Skin epidermis (tissue), 12 donors: ENCODE measurements at regions not wholly inside any gene's neighbourhood (a gene's known extent, or its start where the extent isn't known, plus 50 kb on each side); places are given as distances from the start of the nearest gene placed in this dataset.

ENCODE experiments used
- H3K27ac ChIP-seq, 21 experiments: fragments of 200-600 bp; sonication (generic) in 11 of 21; one replicate each; pipeline ENCODE4 v1.5.0; 2020; ENCODE audit warnings: mild to moderate bottlenecking in 3 of 21, inconsistent platforms in 2 of 21, moderate library complexity in 2 of 21
- H3K4me3 ChIP-seq, 7 experiments: fragments of 200-600 bp; sonication (generic) in 2 of 7; one replicate each; pipeline ENCODE4 v1.5.0; 2020; ENCODE audit warnings: inconsistent platforms in 2 of 7, mild to moderate bottlenecking in 2 of 7, moderate library complexity in 1 of 7

DNA sequence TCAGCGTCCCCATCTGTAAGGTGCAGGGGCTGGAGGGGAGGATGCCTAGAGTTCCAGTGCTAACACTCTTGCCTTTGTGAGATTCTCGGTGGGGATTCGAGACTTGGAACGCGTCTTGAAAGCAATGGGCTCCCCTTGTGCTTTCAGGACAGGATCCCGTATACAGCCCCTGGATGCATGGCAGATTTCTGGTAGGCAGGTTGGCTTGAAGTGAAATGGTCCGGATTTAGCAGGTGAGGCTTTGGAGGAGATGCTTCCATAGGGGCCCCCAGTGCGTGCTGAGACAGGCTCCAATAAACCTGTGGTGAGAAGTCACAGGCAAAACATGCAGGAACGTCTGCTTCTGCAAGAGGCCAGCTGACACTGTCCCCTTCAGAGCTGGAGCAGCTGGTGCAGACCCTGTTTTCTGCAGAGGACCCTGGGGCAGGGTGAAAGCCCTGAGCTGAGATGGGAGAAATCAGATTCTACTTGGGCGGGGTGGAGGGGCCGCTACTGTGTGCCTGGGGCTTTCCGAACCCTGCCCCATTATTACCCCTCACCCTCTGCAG, 270.4 kb downstream of the PTPRU start:
- Histone ChIP-seq H3K4me3 (no peak overlapping the region), H3K27ac (no peak overlapping the region)

DNA sequence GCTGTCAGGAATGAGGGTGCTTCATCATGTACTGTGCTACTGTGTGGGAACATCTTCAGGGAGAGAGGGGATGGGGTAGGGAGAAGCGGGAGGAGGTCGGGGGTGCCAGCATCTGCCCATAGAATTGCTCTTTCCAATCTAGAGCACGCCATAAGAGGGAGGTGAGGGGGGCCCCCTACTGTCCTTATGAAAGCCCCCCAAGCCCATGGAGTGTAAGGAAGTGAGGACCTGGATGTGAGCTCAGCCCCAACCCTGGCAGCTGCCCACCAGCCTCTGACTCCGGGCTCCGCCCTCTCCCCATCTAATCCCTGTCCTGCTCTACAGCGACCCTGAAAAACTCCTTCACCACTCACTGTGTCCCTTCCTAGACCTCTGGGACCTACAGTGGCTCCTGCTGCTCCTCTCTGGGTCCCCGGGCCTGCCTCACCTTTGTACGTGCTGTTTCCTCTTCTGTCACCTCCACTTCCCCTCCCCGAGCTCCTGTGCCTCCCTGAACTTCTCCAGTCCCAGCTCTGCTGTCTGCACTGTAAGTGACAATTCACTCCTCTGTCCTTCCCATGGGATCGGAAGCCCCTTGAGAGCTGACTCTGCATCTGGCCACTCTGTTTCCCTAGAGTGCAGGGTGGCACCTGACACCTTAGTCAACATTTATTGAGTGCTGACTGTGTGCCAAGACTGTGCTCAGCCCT, 269.4 kb downstream of the PTPRU start:
- Histone ChIP-seq H3K27ac (no peak overlapping the region), H3K4me3 (no peak overlapping the region)

DNA sequence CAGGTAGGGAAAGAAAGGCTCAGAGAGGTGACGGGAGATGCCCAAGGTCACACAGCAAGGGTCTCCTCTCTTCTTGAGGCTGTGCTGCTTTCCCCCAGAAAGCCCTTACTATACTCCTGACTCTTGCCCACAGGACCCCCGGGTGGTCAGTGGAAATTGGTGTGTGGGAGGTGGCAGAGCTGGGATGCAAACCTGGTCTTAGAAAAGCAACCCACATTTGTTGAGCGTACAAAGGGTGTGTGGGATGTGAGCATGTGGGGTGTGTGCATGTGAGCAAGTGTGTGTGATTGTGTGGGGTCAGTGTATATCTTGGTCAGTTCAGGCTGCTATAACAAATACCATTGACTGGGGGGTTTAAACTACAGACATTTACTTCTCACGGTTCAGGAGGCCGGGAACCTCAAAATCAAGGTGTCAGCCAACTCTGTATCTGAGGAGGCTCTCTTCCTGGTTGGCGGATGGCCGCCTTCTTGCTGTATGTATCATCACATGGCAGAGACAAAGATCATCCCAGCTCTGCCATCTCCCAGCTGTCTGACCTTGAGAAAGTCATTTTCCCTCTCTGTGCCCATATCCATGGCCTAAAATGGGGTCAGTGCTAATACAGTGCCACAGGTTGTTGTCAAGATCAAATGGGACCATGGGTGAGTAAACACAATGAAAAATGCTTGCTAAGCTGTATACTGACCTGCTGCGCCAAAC, 268.5 kb downstream of the PTPRU start:
- no peak overlapping the region for H3K27ac ChIP-seq
- H3K4me3 ChIP-seq, result no peak overlapping the region

DNA sequence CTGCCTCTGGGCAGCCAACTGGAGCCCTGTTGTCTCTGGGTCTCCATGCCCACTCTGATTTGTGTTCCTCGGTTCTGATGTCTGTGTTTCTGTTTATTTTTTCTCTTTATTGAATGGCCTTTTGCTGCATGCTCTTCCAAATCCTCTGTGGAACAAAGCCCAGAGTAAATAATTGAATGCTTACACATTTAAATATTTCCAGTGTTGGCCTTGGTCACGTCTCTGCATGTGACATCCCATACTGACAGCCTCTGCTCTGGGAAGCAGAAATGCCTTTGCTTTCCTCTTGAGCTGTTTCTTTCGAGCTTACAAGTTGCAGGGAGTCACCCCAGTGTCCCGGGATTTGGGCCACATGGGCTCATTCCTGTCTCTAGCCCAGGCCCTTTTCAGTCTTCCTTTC, 267.9 kb downstream of the PTPRU start:
- no peak overlapping the region for H3K4me3 ChIP-seq
- H3K27ac ChIP-seq, result no peak overlapping the region

DNA sequence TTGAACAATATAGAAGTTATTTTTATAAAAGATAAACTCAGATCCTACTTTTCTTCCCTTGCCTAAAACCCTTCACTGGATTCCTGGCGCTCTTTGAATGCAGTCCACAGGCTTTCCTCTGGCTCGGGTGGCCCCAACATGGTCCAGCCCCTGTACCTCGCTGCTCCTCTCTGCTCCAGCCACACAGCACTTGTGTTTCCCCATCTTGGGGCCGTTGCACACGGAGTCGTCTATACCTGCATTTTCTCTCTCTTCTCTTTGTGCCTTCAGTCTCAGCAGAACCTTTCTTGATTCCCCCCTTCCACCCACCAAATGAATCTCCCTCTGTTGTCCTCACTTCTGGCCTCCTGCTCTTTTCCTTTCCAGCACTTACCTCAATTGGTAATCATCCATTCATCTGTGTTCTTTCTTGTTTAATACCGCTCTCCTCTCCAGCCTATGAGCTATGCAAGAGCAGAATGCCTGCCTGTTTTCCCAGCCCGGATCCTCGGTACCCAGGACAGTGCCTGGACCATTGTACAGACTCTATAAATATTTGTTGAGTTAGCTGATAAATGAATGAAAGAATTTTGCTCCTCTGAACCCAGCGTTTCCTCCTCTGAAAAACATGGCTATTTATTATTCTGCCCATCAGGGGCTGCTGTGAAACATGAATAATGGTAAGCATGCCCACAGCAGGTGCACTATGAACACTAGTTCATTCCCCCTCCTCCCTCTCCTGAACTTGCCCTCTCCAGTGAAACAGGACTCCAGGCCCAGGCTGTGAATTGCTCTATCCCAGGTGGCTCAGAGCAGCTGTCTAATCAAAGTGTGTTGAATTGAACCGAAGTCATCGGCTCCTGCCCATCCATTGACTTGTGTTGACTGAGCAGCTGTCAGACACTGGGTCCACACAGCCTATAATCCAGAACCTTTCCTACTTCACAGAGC, 266.9 kb downstream of the PTPRU start:
- no peak overlapping the region for H3K27ac ChIP-seq
- H3K4me3 ChIP-seq, result no peak overlapping the region

DNA sequence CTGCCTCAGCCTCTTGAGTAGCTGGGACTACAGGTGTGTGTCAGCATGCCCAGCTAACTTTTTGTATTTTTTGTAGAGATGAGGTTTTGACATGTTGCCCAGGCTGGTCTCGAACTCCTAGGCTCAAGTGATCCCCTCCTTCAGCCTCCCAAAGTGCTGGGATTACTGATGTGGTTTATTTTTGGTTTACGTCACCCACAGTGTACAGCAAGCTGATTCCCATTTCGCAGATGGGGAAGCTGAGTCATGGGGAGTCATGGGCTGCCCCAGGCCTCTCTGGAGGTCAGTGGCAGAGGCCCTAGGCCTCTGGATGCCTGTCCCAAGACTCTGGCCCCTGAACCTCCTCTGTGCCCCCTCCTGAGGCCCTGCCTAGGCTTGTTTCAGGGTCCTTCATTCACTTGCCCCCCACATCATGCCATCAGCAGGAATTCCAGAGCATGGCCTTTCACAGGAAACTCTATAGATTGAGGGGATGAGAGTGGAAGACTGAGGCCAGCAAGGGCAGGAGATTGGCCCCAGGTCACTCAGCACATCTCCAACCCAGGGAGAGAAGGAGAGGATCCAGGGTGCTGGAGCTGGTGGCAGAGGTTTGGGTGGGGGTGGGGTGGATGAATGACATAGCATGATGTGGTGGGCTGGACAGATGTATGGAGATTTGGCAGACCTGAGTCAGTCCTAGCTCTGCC, 266.0 kb downstream of the PTPRU start:
- no peak overlapping the region for H3K4me3 ChIP-seq
- no peak overlapping the region for H3K27ac ChIP-seq

DNA sequence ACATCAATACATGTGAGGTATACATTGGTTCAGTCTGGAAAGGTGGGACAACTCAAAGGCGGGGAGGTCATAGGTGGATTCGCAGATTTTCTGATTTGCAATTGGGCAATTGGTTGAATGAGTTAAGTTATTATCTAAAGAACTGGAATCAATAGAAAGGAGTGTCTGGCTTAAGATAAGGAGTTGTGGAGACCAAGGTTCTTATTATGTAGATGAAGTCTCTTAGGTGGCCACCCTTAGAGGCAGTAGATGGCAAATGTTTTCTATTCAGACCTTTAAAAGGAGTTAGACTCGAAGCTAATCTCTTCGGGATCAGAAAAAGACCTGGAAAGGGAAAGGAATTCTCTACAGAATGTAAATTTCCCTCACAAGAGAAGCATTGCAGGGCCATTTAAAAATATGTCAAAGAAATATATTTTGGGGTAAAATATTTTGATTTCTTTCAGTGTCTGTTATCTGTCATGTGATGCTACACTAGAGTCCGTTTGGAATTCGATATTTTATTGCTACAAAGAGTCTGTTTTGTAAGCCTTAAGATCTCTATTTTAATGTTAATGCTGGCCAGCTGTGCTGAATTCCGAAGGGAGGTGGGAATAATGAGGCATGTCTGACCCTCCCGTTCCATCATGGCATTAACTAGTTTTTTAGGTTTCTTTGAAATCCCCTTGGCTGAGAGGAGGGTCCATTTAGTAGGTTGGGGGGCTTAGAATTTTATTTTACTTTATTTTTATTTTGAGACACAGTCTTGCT, 265.1 kb downstream of the PTPRU start:
- Histone ChIP-seq H3K4me3 (no peak overlapping the region), H3K27ac (no peak overlapping the region)

DNA sequence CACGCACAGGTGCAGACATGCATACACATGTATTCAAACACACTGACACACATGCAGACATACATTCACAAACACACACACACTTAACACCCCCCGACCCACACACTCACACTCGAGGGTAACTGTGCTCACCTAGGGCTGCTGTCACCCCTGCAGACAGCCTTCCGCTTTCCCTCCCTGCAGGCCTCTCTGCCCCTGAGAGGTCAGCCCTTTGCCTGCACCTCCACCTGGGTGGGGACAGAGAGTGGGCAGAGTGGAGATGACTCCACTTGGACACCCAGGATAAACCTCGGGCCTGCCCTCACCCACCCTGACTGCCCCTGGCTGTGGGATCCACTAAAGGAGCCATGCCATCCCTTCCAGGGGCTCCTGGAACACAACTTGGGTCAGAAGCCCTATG, 264.3 kb downstream of the PTPRU start:
- H3K4me3 ChIP-seq, result no peak overlapping the region

DNA sequence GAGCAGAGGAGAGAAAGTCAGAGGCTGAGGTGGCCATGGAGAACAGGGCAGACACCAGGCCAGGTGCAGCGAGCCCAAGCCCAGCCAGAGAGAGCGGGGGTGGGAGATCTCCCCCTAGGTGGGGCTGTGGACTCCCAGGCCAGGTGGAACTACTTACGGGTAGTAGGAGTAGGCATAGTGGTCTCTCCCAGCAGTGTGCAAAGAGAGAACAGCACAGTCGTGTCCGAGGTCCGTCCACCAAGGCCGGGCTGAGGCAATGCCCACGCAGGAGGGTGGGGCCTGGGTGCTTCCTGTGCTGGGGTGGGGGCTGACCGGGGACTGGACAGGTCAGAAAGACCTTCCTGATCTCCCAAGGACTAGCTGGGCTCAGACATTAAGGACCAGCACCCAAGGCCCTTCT, 263.7 kb downstream of the PTPRU start:
- Histone ChIP-seq H3K27ac (no peak overlapping the region), H3K4me3 (no peak overlapping the region)

More for the DNA sequence above, 264.3 kb downstream of the PTPRU start:
- H3K27ac ChIP-seq, result no peak overlapping the region

DNA sequence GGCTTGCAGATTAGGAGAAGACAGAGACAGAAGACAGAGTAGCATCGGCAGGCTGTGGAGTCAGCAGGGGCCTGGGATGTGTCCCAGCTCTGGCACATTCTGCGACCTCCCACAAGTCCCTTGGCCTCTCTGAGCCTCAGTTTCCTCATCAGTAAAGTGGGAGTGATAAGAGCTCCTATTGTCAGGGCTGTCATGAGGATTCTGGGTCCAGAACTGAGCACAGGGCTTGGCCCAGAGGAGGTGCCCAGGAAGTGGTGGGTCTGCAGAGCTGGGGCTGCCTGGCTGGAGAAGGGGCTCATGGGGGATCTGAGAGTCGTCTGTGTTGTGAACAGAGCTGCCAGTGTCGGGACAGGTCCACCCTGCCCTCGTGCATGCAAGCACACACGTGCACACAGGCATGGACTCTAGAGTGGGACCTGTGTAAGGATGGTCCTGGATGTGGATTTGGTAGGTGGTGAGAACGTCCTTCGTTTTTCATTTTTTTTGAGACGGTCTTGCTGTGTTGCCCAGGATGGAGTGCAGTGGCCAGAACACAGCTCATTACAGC, 262.9 kb downstream of the PTPRU start:
- Histone ChIP-seq H3K27ac (no peak overlapping the region), H3K4me3 (no peak overlapping the region)

DNA sequence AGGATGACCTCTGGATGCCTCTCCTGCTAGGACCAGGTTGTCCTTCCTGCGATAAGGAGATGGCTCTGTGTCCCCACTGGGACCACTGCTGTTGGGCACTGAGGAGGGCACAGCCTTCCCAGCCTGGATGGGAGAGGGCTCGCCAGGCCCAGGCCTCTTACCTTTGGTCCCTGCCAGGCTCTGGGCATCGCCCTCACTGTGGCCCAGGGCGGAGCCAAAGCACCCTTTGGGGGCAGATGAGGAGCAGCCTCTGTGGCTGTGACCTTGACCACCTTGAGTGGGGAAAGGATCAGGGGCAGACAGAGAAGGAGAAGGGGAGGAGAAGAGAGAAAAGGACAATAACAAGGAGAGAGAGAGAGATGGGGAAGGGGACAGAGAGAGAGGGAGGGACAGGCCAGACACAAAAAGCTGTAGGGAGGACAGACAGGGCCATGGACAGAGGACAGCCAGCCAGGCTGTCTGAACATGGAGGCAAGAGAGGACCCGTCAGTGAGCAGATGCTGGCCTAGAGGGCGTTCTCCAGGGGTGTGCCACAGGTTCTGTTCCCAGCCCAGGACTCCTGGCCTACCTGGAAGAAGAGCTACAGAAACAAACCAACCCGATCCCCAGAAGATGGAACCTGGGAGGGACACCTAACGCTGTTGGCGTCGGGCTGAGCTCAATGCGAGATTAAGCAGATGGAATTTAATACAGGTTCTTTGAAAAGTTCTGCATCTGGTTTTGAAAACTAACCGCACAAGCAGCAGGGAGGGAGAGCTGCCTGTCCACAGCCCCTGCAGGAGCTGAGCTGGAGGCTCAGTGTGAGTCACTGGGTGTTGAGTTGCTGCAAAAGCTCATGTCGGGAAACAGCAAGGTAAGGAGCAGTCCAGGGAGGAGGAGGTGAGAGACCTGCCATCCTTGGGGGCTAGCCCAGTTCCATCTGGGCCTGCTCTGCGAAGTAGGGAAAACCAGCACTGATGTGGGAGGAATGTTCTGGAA, 262.1 kb downstream of the PTPRU start:
- H3K4me3 ChIP-seq, result no peak overlapping the region
- H3K27ac ChIP-seq, result no peak overlapping the region

DNA sequence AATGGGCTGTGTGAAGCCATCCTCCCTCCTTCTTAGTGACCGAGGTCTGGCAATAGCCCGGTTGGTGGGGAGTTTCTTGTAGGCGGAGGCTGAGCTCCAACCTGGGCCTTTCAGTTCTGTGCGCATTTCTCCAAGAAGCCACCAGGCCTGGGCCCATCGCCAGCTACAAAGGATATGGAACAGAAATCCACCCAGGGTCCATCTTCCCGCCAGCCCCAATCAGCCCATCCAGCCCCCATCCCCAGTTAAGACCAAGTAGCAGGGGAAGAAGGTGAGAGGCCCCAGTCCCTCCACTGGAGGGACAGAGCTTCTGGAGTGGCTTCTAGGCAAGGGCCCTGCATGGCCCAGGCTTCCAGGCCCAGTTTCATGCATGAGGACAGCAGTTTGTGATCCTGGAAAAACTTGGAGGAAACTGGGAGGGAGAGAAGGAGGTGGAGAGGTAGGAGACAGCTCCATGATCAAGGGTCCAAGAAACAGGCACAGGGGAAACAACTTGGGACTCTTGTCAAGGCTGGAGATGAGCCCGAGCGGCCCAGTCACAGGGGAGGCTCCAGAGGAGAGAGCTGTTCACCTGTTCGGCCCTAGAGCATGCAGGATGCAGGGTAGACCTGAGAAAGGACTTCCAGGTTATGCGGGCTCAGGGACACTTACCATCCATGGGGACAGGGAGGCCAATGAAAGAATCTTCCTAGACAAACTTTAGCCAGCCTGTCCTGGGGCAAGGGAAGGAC, 261.2 kb downstream of the PTPRU start:
- no peak overlapping the region for H3K27ac ChIP-seq
- no peak overlapping the region for H3K4me3 ChIP-seq

DNA sequence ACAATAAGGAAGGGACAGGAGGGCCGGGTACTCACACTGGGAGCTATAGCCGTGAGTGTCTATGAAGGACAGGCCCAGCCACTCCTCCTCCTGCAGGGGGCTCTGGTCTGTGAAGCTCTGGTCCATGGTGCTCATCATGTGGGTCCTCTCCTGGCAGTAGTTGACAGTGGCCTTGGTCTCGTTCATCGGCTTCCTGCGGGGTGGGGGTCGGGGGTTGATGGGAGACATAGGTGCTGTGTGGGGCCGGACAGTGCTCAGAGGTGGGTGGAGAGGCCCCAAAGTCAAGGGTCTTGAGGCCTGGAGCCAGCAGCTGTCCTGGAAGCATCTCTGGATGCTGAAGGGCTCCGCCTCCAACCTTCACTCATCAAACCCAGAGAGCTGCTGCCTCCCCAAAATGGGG, 260.4 kb downstream of the PTPRU start:
- Histone ChIP-seq H3K4me3 (no peak overlapping the region), H3K27ac (no peak overlapping the region)

DNA sequence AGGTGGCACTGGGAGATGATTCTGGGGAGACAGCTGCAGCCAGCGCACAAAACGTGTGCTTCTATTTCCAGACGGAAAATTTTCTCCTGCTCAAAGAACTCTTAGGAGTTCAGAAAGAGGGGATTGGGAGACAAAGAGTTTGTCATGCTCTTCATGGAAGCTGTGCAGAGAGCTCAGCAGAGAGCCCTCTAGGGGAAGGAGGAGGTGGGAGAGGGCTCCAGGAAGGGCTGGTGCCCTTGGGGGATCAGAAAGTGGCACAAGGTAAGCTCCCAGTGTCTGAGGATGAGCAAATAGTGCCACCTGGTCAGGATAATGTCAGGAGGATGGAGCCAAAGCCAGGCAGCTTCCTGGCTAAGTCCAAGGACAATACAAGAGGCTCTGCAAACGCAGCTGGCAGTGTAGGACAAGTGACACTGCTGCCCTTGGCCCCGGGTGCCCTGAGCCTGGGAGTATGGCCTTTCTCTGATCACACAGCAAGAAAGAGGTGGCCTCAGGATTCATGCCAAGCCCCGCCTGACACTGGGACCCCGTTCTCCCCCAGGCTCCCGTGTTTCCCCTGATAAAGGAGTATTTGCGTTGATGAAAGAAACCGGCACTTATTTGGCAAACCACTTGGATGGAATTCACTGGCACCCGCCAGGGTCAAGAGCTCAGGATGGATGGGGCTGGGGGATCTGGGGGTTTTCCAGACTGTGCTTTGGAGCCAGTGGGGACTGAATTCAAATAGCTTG, 254.0 kb downstream of the PTPRU start:
- H3K27ac ChIP-seq, result no peak overlapping the region

DNA sequence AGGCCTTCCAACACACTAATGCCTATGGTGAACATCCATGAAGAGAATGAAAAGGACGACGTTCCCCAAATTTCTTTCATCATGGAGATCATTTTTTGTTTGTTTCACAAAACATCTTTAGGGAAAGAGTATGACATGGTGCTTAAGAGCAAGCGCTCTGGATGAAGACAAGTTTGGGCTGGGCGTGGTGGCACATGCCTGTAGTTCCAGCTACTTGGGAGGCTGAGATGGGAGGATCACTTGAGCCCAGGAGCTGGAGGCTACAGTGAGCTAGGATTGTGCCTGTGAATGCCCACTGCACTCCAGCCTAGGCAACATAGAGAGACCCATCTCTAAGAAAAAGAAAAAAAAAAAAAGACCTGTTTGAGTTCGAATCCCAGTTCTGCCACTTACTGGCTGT, 253.1 kb downstream of the PTPRU start:
- no peak overlapping the region for H3K4me3 ChIP-seq
- no peak overlapping the region for H3K27ac ChIP-seq

More for the DNA sequence above, 254.0 kb downstream of the PTPRU start:
- no peak overlapping the region for H3K4me3 ChIP-seq

DNA sequence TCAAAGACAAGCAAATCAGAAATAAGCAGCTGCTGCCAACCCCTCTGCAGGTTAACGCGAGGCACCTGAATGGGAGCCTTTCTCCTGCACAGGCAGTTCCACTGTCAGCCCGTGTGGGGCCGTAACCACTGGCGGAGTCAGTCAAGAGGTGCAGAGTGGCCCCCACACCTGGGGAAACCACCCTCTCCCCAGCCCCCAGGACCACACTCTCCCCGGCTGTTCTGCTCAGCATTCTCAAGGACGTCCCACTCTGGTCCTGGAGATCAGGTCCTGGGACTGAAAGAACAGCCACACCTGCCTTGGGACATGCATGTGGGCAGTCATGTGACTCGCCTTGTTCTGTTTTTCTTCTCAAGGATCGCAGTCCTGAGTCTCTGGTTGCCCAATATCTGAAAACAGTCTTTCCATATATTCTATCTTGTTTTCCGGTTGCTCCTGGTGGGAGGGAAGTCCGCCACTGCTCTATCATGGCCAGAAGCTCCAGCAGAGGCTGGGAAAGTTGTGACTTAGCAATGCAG, 252.5 kb downstream of the PTPRU start:
- Histone ChIP-seq H3K27ac (no peak overlapping the region), H3K4me3 (no peak overlapping the region)
